WI38 (cell line): ENCODE measurements at regions not wholly inside any gene's neighbourhood (a gene's known extent, or its start where the extent isn't known, plus 50 kb on each side); places are given as distances from the start of the nearest gene placed in this dataset.

Source experiments
- H3K4me3 ChIP-seq: 2 replicates; pipeline ENCODE4 v1.5.1; 2011; ENCODE audit warnings: low read depth, mild to moderate bottlenecking, control low read depth, low read length
- CTCF ChIP-seq: IDR thresholded peaks from 2 replicates; pipeline ENCODE4 v1.5.1; 2012; ENCODE audit warnings: low read depth, mild to moderate bottlenecking, control low read depth, low read length

GRCh38 chr12:61896436-61896835 lies 363.8 kb upstream of the USP15 start:
- H3K4me3 ChIP-seq, result no peak overlapping the region
- TF ChIP-seq CTCF, result no peak

GRCh38 chr12:61902403-61902802 lies 357.8 kb upstream of the USP15 start:
- TF ChIP-seq CTCF, result no peak
- H3K4me3 ChIP-seq, result no peak overlapping the region

- TF ChIP-seq CTCF, result no peak
Observed at GRCh38 chr12:61911113-61911512, 349.1 kb upstream of the USP15 start.

GRCh38 chr12:61915420-61915819 lies 344.8 kb upstream of the USP15 start:
- no peak for TF ChIP-seq CTCF
- H3K4me3 ChIP-seq, result no peak overlapping the region

More at GRCh38 chr12:61911113-61911512, 349.1 kb upstream of the USP15 start:
- no peak overlapping the region for H3K4me3 ChIP-seq

- TF ChIP-seq CTCF, result no peak
- no peak overlapping the region for H3K4me3 ChIP-seq
Observed at GRCh38 chr12:61916831-61917230, 343.4 kb upstream of the USP15 start.

GRCh38 chr12:61919686-61920085 lies 340.5 kb upstream of the USP15 start:
- TF ChIP-seq CTCF, result no peak
- H3K4me3 ChIP-seq, result no peak overlapping the region

GRCh38 chr12:61920230-61920629 lies 340.0 kb upstream of the USP15 start:
- no peak for TF ChIP-seq CTCF

More at GRCh38 chr12:61920230-61920629, 340.0 kb upstream of the USP15 start:
- H3K4me3 ChIP-seq, result no peak overlapping the region
